ENCODE measurements at regions not wholly inside any gene's neighbourhood (a gene's known extent, or its start where the extent isn't known, plus 50 kb on each side); places are given as distances from the start of the nearest gene placed in this dataset.
"Not testable (repeated sequence)": the region's sequence is repeated elsewhere in the genome, so short reads cannot be mapped to it uniquely, and the experiment has no call there.

DNA sequence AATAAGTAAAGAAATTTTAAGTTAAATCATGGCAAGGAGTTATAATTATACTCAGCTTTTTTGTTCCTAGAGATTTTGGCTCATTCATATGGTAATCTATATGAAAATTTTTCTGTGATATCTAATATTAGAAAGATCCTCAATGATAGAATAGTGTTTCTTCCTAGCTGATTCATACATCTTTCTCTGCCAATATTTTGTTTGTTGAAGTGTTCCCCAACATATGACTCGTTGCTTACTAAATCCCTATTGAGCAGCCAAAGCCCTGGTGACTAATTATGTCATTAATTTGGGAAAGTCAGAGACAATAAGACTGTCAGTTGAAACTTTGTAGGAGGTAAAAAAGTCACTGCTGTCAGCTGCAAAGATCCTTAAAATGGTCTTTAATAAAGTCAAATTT lies 1348.5 kb upstream of the CDH18 start:
- DNase-seq (ENCODE audit: low spot score) = not testable (repeated sequence)

GRCh38 chr5:21315376-21315775 lies 1327.4 kb upstream of the CDH18 start:
- not testable (repeated sequence) for DNase-seq (ENCODE audit: low spot score)

GRCh38 chr5:21301205-21301604 lies 1313.2 kb upstream of the CDH18 start:
- not testable (repeated sequence) for DNase-seq (ENCODE audit: low spot score)

GRCh38 chr5:21274361-21274760 lies 1286.4 kb upstream of the CDH18 start:
- DNase-seq (ENCODE audit: low spot score) = peak; percentile 62

DNA sequence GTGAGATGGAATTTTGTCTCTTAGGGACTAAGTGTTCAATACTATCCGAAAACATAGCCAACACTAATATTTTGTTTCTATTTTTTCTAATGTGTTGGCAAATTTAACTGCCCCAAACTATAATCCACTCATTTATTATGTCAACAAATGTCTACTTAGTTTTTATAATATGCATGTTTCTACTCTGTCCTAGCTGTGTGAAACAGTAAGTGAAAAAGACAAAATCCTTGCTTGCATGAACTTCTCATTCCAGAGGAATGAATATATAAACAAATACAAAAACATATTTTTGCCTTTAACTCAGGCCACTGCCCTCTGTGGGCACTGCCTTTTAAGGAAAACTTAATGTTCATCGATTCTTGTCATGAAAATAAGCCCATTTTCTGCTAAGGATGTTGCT lies 1275.4 kb upstream of the CDH18 start:
- DNase-seq (ENCODE audit: low spot score) = no peak

DNA sequence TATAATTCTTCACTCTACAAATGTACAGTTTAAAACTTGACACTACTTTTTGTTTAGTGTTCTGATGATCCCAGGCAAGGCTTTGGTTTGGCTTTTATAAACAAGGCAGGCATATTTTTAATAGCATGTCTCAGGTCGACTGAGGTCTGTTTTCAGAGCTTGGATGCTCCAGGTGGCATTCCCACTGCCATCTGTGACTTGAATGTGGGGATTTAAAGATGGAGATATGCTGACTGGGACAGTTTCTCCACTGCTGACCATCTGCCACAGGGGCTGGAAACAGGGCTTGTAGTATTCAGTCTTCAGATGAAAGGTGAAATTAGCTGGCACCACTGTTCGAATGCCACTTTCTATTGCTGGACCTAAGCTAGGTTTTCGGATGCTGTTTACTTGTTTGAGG lies 1266.2 kb upstream of the CDH18 start:
- peak; percentile 99 for DNase-seq (ENCODE audit: low spot score)

DNA sequence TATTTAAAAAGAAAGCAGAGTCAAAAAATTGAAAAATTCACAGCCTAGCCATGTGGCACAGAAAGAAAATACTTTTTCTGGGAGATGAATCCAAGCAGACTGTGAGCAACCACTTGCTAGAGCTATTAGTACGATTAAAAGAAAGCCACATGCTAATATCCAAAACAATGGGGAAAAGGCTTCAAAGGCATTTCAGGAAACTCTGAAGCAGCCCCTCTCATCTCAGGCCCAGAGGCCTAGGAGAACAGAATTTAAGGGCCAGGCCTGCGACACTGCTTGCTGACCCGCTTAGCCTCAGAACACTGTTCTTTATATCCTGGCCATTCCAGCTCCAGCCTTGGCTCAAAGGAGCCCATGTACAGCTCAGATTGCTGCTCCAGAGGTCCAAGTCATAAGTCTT lies 1257.0 kb upstream of the CDH18 start:
- no peak for DNase-seq (ENCODE audit: low spot score)

DNA sequence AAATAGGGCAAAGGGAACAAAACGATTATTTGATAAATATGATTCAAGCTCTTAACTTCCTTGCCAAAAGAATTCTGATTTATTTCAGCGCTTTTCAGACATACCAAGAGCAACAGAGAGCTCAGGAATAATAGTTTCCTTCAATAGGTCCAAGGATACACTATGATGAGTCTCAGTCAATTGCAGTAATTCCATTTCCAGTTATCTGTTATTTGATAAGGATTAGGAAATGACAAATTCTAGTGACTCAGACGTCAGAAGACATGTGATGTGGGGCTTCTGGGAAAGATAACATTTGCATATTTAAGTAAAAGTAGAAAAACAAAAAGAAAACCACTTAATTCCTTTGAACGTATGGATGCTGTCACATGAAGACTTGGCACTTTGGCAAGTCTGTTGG lies 1250.8 kb upstream of the CDH18 start:
- DNase-seq (ENCODE audit: low spot score) = no peak

- DNase-seq (ENCODE audit: low spot score) = peak; percentile 7
These were observed 1249.5 kb upstream of the CDH18 start for GRCh38 chr5:21237461-21237860.

- DNase-seq (ENCODE audit: low spot score) = no peak
These were observed 1249.0 kb upstream of the CDH18 start for GRCh38 chr5:21236971-21237427.

DNA sequence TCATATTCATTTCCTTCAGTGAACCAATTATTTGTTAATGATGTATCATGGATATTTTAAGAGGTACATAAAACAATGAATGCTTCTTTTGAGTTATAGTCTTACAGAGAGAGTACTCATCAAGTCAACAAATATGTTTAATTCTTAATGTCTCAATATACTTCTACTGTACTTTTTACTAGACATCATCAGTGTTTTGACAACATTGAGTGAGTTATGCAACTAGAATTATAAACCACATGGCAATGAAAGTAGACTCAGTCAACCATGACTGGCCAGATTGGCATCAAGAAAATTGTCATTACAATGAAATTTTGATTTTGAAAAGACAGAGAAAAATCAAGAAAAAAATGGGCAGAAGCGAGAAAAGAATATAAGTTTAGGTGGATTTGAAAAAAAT lies 1248.1 kb upstream of the CDH18 start:
- DNase-seq (ENCODE audit: low spot score) = no peak

DNA sequence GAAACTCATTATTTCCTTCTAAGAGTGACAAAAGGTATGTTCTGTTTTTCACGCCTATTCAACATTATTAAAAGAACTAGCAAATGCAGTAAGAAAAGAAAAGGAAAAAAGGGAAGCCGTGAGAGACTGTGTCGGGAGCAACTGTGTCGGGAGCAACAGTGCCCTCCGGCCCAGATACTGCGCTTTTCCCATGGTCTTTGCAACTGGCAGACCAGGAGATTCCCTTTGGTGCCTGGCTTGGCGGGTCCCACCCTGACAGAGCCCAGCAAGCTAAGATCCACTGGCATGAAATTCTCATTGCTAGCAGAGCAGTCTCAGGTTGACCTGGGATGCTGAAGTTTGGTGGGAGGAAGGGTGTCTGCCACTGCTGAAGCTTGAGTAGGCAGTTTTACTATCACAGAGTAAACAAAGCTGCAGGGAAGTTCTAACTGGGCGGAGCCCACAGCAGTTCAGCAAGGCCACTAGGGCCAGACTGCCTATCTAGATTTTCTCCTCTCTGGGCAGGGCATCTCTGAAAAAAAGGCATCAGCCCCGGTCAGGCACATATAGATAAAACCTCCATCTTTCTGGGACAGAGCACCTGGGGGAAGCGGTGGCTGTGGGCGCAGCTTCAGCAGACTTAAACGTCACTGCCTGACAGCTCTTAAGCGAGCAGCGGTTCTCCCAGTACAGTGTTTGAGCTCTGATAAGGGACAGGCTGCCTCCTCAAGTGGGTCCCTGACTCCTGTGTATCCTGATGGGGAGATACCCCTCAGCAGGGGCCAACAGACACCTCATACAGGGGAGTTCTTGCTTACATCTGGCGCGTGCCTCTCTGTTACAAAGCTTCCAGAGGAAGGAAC lies 1237.4 kb upstream of the CDH18 start:
- DNase-seq (ENCODE audit: low spot score) = no peak

GRCh38 chr5:21221616-21222015 lies 1233.6 kb upstream of the CDH18 start:
- peak; percentile 18 for DNase-seq (ENCODE audit: low spot score)

DNA sequence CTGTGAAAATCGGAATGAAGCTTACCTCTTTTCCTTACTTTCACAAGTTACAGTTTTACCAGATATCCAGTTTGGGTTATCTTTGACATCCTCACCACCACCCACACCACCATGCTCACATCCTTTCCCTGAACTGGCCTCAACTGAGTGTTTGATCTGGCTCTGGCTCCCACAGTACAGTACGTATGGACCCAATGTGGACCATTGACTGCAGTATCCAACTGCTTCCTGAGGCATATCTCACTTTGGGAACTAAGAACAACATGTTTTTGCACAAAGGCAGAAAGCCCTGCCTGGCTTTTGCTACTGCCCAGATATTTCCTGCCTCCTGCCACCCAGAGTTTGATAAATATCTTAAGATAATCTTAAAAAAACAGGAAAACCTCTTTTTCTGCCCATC lies 1232.0 kb upstream of the CDH18 start:
- no peak for DNase-seq (ENCODE audit: low spot score)

DNA sequence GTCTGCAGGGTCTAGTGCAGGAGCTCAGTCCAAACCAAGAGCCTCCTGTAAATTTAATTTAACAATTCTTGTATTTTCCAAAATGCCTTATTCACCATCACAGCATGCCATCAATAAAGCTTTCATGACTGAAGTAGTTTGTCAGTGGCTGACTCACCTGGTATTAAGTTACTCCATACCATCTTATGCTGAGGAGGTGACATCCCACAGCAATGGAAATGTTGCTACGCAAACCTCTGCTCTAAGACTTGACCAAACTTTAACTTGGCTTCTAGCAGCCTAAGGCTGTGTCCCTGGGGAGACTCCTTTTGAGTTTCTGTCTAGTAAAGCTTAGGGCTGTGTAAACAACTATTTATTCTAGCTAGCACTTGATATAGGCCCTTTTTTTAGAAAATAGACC lies 1231.3 kb upstream of the CDH18 start:
- DNase-seq (ENCODE audit: low spot score) = no peak

DNA sequence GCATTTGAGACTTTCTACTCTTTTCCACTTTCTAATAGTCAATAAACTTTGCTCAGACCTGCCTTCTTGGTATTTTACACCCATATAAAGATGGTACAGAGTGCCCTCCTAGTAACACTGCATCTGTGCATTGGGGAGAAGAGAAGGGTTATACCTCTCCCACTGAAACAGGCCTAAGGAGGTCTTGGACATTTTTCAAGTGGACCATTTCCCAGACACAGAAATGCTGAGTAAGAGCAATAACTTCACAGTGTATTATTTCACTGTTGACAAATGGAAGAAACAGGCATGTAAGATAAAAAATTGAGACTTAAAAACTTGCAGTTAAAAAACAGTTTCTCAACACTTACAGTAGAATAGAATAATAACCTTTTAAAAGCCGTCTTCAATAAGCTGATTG lies 1224.0 kb upstream of the CDH18 start:
- DNase-seq (ENCODE audit: low spot score) = peak; percentile 42

DNA sequence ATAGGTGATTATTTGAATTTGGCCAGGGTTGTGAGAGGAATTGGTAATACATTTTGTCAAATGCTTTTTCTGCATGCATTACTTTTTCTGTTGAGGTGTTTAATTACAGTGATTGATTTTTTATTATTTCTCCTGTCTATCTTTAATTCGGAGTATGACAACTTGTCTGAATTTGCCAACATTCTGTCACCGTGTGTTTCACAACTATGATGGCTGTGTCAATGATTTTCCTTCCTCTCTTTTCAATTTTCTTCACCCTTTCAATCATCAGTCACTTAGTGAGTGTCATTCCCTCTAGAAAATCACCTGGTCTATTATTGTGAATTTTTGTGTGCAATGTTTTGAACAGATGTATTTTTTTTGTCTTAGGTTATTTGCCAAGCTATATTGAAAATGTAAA lies 1221.4 kb upstream of the CDH18 start:
- DNase-seq (ENCODE audit: low spot score) = no peak

GRCh38 chr5:21199087-21199486 lies 1211.1 kb upstream of the CDH18 start:
- DNase-seq (ENCODE audit: low spot score) = no peak

- DNase-seq (ENCODE audit: low spot score) = no peak
These were observed 1207.1 kb upstream of the CDH18 start for GRCh38 chr5:21195145-21195544.

- DNase-seq (ENCODE audit: low spot score) = no peak
These were observed 1197.5 kb upstream of the CDH18 start for GRCh38 chr5:21185536-21185935.

DNA sequence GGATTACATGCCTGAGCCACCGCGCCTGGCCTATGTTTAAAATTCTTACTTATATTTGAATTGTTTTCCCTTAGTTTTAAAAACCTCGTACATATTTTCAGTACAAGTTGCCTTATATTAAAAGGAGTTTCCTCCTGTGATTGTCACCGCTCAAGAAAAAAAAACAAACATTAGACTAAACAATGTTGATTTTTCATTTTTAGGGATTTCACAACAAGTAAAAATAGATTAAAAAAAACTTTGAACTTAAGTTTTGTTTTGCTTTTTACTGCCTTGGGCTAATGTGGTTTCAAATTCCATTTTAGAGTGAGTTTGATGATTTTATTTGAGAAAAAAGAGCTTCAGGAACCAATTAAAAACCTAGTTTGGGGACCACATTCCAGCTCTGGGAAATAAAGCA lies 1196.6 kb upstream of the CDH18 start:
- no peak for DNase-seq (ENCODE audit: low spot score)

GRCh38 chr5:21181609-21182125 lies 1193.7 kb upstream of the CDH18 start:
- DNase-seq (ENCODE audit: low spot score) = no peak

GRCh38 chr5:21173526-21173925 lies 1185.5 kb upstream of the CDH18 start:
- no peak for DNase-seq (ENCODE audit: low spot score)

DNA sequence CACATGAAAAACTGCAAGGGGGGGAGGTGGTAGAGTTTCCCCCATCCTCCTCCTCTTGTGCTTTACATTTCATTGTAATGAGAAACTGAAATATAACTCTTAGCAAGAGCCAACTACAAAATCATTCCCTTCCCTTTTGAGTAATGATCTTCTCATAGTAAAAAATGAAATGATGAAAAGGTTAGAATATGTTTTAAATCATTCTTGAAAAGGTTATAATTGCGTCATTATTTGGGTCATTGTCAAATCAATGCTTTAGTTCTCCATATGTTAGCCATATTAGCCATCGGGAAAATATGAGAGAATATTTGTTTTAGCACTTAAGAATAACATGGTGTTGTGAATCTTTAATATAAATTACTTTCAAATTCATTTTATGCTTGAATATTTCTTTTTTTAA lies 1185.0 kb upstream of the CDH18 start:
- no peak for DNase-seq (ENCODE audit: low spot score)
